Cardiac fibroblast (primary cell): ENCODE measurements at regions not wholly inside any gene's neighbourhood (a gene's known extent, or its start where the extent isn't known, plus 50 kb on each side); places are given as distances from the start of the nearest gene placed in this dataset.

Source experiments
- DNase-seq, 2 donors: peaks; one replicate each; pipeline versions ENCODE4 v3.0.0 to v3.0.0-alpha.2; 2010; ENCODE audit warnings: low read depth in 2 of 2
- H3K4me3 ChIP-seq, 2 donors: replicated peaks in 1 of 2; 1 replicate in 1 of 2; 2 replicates in 1 of 2; pipeline ENCODE4 v1.5.1; 2011; ENCODE audit warnings: low read depth in 2 of 2, low read length in 2 of 2, mild to moderate bottlenecking in 2 of 2, moderate library complexity in 1 of 2
- CTCF ChIP-seq: IDR thresholded peaks from one replicate; pipeline ENCODE4 v1.5.1; 2011; ENCODE audit warnings: low read depth, mild to moderate bottlenecking, low read length, inconsistent platforms

- H3K4me3 ChIP-seq = no peak overlapping the region
- no peak for DNase-seq
- TF ChIP-seq CTCF = no peak
These were observed 56.3 kb downstream of the RGS12 start for GRCh38 chr4:3349116-3349515.

DNA sequence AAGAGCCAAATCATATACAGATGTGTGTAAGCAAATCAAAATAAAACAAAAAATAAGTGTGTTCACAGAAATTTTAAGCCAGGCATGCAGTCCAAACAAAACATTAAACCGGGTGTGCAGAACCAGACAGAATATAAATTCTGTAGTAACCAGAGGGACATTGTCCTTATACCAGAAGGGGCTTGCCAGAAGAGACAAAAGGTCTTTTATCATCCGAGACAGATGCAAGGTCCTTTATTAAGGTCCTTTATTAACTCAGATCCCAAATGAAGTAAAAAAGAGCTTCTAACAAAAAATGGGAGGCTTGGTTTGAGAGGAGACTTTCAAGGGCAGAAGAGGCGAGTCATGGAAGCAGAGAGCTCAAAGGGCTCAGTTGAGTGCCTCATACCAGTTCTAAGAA, 59.2 kb downstream of the RGS12 start:
- H3K4me3 ChIP-seq = no peak overlapping the region
- TF ChIP-seq CTCF = no peak
- no peak for DNase-seq

DNA sequence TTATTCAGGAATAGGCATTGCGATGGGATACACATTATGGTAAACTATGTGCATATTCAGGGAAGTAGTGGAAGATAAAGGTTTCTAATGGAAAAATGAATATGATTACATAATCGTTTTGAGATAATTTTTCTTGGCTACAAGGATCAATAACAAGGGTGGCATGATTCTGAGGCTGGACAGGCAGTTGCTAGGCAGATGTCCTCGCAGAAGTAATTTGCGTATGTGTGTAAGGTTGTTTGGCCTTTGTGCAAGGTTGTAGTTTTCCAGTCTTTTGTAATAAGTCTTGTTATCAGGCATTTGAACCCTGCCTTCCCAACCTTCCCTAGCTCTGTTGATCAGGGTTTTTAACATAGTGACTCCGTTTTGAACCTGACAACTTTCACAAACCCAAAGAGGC, 59.7 kb downstream of the RGS12 start:
- H3K4me3 ChIP-seq = no peak overlapping the region
- TF ChIP-seq CTCF = no peak
- no peak for DNase-seq

GRCh38 chr4:3352941-3353594, 60.2 kb downstream of the RGS12 start:
- H3K4me3 ChIP-seq = no peak overlapping the region
- no peak for TF ChIP-seq CTCF
- DNase-seq = no peak

DNA sequence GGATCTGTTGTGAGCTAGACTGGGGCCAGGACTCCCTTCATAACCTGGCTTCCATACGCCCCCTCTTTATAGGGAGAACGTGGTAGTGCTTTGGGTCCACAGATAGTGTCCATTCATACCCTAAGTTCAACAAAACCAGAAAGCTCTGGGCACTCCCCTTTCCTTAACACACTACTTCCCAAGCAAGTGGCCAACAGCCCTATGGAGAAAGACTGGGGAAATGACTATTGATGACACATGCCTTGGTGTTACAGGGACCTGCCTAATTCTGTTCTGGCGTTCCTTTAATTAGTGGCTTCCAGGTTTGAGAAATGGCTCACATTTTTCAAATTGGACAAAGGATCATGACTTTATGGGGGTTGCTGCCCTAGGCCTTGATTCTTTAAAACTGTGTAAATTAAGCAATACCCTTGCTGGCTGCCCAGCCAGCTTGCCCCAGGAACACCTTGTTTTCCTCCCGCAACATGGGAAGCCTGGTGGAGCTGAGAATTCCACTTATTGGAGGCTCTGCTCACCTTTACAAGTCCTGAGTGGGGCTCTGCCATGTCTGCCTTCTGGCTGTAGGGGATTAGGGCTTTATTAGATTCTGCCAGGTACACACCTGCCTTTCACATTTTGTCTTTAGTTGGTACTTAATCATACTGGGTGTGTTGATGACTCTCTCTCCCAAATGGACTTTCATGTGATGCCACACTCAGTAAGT, 61.1 kb downstream of the RGS12 start:
- H3K4me3 ChIP-seq = no peak overlapping the region
- no peak for TF ChIP-seq CTCF
- DNase-seq = no peak

DNA sequence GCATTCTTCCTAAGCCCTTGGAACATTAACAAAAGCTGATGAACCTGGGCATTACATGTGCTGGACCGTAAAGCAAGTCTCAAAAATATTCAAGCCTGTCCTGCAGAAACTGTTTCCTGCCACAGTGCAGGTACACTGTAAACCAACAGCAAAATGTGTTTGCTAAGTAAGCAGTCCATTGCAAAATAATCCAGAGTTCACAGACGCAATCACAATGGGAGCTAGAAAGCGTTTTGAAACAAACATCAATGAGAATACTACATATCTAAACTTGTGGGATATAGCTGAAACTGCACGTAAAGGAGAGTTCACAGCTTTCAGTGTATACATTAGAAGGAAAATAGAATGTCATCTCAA, 61.6 kb downstream of the RGS12 start:
- TF ChIP-seq CTCF = no peak
- DNase-seq = no peak
- H3K4me3 ChIP-seq = no peak overlapping the region
